ENCODE measurements at regions not wholly inside any gene's neighbourhood (a gene's known extent, or its start where the extent isn't known, plus 50 kb on each side); places are given as distances from the start of the nearest gene placed in this dataset.

DNA sequence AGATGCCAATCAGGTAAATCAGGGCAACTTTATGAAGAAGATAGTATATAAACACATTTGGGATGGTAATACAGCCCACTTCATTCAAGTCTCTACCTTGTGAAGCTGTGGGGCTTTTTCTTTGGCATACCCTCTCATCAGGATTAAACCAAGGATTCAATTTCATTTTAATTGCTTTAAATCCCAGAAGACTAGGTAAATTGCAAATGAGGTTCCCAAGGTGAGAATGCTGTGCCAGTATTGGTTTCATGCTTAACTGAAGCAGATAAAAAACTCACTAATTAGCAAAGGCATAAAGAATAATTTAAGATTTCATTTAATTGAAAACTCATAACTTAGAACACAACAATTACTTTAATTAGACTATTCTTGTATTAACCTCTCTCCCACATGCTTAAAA, 1218.1 kb downstream of the FAM181B start:
- no peak for DNase-seq (ENCODE audit: low read depth in 1 of 2, low spot score in 1 of 2)
- in situ Hi-C loops (cut with HindIII; ENCODE audit: low pct_unique_long_range_greater_than_20kb, low sequenced_read_pairs): no loop called here
- no peak for TF ChIP-seq JUND (IDR thresholded peaks at IDR 0.05; ENCODE audit: low read depth)

DNA sequence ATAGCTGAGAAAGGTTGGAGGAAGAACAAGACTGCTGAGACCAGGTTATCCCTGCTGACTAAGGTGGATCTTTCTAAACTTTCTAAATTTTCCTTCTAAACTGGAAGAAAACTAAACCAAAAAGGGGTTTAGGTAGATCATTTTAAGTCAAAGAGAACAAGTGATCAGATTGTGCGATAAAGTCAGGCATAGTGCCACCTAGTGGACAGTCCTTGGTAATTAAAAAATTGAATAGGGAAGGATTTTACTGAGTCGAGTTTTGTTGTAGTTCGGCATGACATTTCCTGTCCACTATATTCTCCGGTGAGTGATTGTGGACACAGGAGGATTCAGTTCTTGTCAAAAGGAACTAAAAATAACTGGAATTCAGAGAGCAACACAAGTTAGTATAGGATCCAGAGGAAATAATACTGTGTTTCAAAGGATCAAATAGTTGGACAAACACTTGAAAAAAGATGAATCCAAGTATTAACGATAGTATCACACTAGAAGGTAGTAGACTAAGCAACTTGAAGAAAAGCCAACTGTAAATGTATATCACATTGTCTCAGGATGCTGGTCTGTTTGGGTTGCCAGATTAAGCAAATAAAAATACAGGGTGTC, 1236.4 kb downstream of the FAM181B start:
- DNase-seq (ENCODE audit: low read depth in 1 of 2, low spot score in 1 of 2): peak; percentile 36 to 74
- TF ChIP-seq JUND (IDR thresholded peaks at IDR 0.05; ENCODE audit: low read depth): no peak
- in situ Hi-C loops (cut with HindIII; ENCODE audit: low pct_unique_long_range_greater_than_20kb, low sequenced_read_pairs): no loop called here

DNA sequence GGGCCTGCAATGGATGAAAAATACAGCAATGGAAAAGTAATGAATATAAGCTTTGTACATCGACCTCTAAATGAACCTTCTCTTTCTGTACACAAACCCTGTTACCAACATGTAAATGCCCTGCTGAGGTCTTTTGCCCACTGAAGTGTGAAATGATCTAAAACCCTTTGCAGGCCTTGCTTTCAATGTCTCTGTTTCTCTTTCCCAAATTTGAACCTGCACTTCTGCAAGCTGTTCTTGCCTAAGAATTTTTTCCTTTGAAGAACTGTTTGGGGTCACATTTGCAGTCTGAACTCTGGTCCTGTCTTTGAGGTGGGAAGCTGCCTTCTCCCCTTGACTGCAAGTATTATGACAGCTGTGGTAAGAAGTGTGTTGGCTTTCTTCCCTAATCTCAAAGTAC, 1237.1 kb downstream of the FAM181B start:
- in situ Hi-C loops (cut with HindIII; ENCODE audit: low pct_unique_long_range_greater_than_20kb, low sequenced_read_pairs): no loop called here
- TF ChIP-seq JUND (IDR thresholded peaks at IDR 0.05; ENCODE audit: low read depth): no peak
- no peak for DNase-seq (ENCODE audit: low read depth in 1 of 2, low spot score in 1 of 2)

DNA sequence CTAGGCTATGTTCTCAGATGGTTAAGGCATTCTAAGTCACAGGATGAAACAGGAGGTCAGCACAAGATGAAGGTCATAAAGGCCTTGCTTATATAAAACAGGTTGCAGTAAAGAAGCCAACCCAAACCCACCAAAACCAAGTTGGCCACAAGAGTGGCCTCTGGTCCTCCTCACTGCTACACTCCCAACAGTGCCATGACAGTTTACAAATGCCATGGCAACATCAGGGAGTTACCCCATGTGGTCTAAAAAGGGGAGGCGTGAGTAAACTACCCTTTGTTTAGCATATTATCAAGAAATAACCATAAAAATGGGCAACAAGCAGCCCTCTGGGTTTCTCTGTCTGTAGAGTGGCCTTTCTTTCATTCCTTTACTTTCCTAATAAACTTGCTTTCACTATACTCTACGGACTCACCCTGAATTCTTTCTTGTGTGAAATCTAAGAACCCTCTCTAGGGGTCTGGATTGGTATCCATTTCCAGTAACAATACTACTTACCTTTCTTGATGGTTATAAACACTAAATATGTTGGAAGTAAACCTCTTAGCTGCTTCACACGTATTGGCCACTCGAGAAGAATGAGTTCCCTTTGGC, 1237.9 kb downstream of the FAM181B start:
- TF ChIP-seq JUND (IDR thresholded peaks at IDR 0.05; ENCODE audit: low read depth): no peak
- no peak for DNase-seq (ENCODE audit: low read depth in 1 of 2, low spot score in 1 of 2)
- in situ Hi-C loops (cut with HindIII; ENCODE audit: low pct_unique_long_range_greater_than_20kb, low sequenced_read_pairs): no loop called here

GRCh38 chr11:81494431-81494830, 1239.2 kb downstream of the FAM181B start:
- in situ Hi-C loops (cut with HindIII; ENCODE audit: low pct_unique_long_range_greater_than_20kb, low sequenced_read_pairs): no loop called here
- TF ChIP-seq JUND (IDR thresholded peaks at IDR 0.05; ENCODE audit: low read depth): no peak
- no peak for DNase-seq (ENCODE audit: low read depth in 1 of 2, low spot score in 1 of 2)

DNA sequence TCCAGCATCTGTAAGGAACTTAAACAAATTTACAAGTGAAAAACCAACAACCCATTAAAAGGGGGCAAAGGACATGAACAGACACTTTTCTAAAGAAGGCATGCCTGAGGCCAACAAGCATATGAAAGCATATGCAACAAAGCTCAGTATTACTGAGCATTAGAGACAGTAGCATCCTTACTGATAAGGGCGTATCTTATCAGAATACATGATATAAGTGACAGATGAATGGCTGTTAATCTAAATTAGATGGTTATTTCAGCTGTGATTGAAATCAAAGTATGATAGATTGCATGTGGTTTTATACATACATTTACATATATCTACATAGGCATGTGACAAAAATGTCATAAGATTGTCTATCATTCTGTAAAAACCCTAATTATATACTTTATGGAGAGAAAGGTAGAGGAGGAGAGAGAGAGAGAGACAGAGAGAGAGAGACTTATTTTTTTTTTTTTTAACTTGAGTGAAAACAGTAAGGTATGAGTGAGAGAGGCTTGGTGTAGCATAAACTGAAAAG, 1240.7 kb downstream of the FAM181B start:
- no peak for DNase-seq (ENCODE audit: low read depth in 1 of 2, low spot score in 1 of 2)
- no peak for TF ChIP-seq JUND (IDR thresholded peaks at IDR 0.05; ENCODE audit: low read depth)
- in situ Hi-C loops (cut with HindIII; ENCODE audit: low pct_unique_long_range_greater_than_20kb, low sequenced_read_pairs): no loop called here

GRCh38 chr11:81487109-81487508, 1246.6 kb downstream of the FAM181B start:
- no peak for TF ChIP-seq JUND (IDR thresholded peaks at IDR 0.05; ENCODE audit: low read depth)
- no peak for DNase-seq (ENCODE audit: low read depth in 1 of 2, low spot score in 1 of 2)
- in situ Hi-C loops (cut with HindIII; ENCODE audit: low pct_unique_long_range_greater_than_20kb, low sequenced_read_pairs): no loop called here

DNA sequence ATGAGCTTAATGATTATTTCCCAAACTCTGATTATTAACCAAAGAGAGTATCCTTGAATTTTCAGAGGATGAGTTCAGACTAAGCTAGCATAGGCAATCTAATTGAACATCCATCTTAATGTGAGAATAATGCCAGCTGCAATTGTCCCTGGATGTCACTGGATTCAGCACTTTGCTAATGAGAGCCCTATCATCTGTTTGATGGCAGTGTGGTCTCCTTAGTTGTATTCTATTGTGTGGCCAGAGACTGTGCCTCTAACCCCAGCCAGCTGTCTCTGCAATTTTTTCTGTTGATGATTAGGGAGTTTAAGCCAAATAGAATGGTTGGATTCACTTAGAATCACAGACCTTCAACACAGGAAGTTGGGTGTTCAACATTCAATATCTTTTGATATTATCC, 1249.5 kb downstream of the FAM181B start:
- in situ Hi-C loops (cut with HindIII; ENCODE audit: low pct_unique_long_range_greater_than_20kb, low sequenced_read_pairs): no loop called here
- no peak for DNase-seq (ENCODE audit: low read depth in 1 of 2, low spot score in 1 of 2)
- TF ChIP-seq JUND (IDR thresholded peaks at IDR 0.05; ENCODE audit: low read depth): no peak

DNA sequence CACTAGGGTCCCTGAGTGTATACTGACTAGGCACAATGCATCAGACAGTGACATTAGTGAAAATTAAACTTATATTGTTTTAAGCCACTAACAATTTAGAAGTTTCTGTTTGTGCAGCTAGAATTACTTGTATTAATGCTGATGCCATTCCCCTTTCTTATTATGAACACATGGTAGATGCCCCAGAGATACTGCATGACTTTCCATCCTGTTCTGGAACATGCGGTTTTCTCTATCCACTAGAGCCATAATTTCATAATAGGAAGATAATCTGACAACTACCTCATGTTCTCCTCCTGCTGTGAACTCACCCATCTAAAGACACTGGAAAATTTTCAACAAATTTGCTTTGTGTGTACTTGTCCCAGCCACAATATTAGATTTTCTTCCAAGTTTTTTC, 1256.4 kb downstream of the FAM181B start:
- in situ Hi-C loops (cut with HindIII; ENCODE audit: low pct_unique_long_range_greater_than_20kb, low sequenced_read_pairs): no loop called here
- TF ChIP-seq JUND (IDR thresholded peaks at IDR 0.05; ENCODE audit: low read depth): no peak
- no peak for DNase-seq (ENCODE audit: low read depth in 1 of 2, low spot score in 1 of 2)

DNA sequence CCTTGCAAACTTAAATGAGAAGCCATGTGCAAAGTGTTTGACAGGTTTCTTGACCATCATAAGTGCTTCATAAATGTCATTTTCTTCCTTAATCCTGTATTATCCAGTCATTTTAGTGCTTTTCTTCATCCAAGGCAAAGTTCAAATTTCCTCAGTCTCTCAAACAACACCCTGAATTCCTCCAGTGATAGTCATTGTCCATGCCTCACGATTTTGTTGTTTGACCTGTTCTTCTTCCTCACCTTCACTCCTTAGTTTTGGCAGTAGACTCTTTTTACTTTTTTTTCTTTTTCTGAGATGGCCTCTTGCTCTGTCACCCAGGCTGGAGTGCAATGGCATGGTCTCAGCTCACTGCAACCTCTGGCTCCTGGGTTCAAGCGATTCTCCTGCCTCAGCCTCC, 1257.3 kb downstream of the FAM181B start:
- no peak for TF ChIP-seq JUND (IDR thresholded peaks at IDR 0.05; ENCODE audit: low read depth)
- no peak for DNase-seq (ENCODE audit: low read depth in 1 of 2, low spot score in 1 of 2)
- in situ Hi-C loops (cut with HindIII; ENCODE audit: low pct_unique_long_range_greater_than_20kb, low sequenced_read_pairs): no loop called here

- TF ChIP-seq JUND (IDR thresholded peaks at IDR 0.05; ENCODE audit: low read depth): no peak
- in situ Hi-C loops (cut with HindIII; ENCODE audit: low pct_unique_long_range_greater_than_20kb, low sequenced_read_pairs): no loop called here
- DNase-seq (ENCODE audit: low read depth in 1 of 2, low spot score in 1 of 2): no peak
Observed at GRCh38 chr11:81472646-81473045, 1261.0 kb downstream of the FAM181B start.

GRCh38 chr11:81470446-81470845, 1263.2 kb downstream of the FAM181B start:
- TF ChIP-seq JUND (IDR thresholded peaks at IDR 0.05; ENCODE audit: low read depth): no peak
- DNase-seq (ENCODE audit: low read depth in 1 of 2, low spot score in 1 of 2): peak in 1 of 2 experiments; percentile 18
- in situ Hi-C loops (cut with HindIII; ENCODE audit: low pct_unique_long_range_greater_than_20kb, low sequenced_read_pairs): no loop called here

- no peak for DNase-seq (ENCODE audit: low read depth in 1 of 2, low spot score in 1 of 2)
- no peak for TF ChIP-seq JUND (IDR thresholded peaks at IDR 0.05; ENCODE audit: low read depth)
Observed at GRCh38 chr11:81459766-81460306, 1273.8 kb downstream of the FAM181B start.

More at GRCh38 chr11:81459766-81460306, 1273.8 kb downstream of the FAM181B start:
- in situ Hi-C loops (cut with HindIII; ENCODE audit: low pct_unique_long_range_greater_than_20kb, low sequenced_read_pairs): no loop called here
